ENCODE measurements at regions not wholly inside any gene's neighbourhood (a gene's known extent, or its start where the extent isn't known, plus 50 kb on each side); places are given as distances from the start of the nearest gene placed in this dataset.

DNA sequence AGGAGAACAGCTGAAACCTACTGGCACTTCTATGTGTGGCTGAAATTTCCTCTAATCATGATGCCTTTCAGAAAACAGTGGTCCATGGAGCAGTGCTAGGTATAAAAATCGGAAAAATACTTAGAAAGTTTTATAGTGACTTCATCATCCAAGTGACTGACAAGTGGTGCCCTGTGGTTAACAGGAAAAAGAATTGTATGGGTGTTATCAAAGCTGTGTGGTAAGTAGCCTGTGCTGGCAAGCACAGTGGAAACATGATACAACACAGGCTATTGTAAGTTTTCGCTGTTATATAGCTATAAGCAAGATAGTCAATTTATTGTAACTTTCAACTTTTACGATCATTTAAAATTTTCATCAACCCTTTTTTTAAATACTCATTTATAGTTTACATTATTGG lies 1599.7 kb upstream of the ZEB2 start:
- no peak for DNase-seq
- no peak for ATAC-seq
- H3K36me3 Mint-ChIP-seq (ENCODE audit: low read depth), result no peaks in the 10 kb centered on the region
- no peaks in the 10 kb centered on the region for H3K27me3 Mint-ChIP-seq
- H3K4me1 Mint-ChIP-seq, result no peaks in the 10 kb centered on the region
- H3K9me3 ChIP-seq (ENCODE audit: control insufficient read depth, low read length, poor library complexity, severe bottlenecking), result no peaks in the 10 kb centered on the region
- no peak overlapping the region for H3K4me3 Mint-ChIP-seq
- H3K27ac Mint-ChIP-seq, result no peak overlapping the region

DNA sequence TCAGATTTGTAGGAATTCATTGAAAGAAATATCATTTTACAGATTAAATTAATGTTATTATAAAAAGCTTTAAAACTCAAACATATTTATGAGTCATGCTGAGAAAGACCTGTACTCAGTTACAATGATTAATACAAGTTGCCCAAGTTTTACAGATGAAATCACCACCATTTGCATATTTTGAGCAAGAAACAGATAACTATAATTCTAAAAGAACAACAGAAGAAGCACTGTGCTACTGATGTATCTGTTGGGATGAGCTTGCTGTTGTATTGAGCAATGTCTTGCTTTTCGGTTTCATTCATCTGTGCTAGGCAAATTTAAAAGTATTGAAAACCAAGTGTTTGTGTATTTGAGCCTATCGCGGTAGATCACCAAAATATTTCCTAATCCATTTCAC lies 1589.1 kb upstream of the ZEB2 start:
- H3K27ac Mint-ChIP-seq, result no peak overlapping the region
- no peaks in the 10 kb centered on the region for H3K9me3 ChIP-seq (ENCODE audit: control insufficient read depth, low read length, poor library complexity, severe bottlenecking)
- H3K36me3 Mint-ChIP-seq (ENCODE audit: low read depth), result no peaks in the 10 kb centered on the region
- no peak overlapping the region for H3K4me3 Mint-ChIP-seq
- DNase-seq, result no peak
- no peaks in the 10 kb centered on the region for H3K27me3 Mint-ChIP-seq
- ATAC-seq, result no peak
- no peaks in the 10 kb centered on the region for H3K4me1 Mint-ChIP-seq

DNA sequence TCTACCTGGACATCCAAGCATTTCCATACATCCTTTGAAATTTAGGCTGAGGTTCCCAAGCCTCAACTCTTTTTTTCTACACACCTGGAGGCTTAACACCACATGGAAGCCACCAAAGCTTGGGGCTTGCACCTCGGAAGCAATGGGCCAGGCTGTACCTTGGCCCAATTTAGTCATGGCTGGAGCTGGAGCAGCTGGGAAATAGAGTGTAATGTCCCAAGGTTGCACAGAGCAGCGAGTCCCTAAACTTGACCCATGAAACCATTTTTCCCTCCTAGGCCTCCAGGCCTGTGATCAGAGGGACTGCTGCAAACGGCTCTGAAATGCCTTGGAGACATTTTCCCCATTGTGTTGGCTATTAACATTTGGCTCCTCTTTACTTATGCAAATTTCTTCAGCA lies 1574.3 kb upstream of the ZEB2 start:
- no peak for ATAC-seq
- H3K4me1 Mint-ChIP-seq, result no peaks in the 10 kb centered on the region
- H3K4me3 Mint-ChIP-seq, result no peak overlapping the region

DNA sequence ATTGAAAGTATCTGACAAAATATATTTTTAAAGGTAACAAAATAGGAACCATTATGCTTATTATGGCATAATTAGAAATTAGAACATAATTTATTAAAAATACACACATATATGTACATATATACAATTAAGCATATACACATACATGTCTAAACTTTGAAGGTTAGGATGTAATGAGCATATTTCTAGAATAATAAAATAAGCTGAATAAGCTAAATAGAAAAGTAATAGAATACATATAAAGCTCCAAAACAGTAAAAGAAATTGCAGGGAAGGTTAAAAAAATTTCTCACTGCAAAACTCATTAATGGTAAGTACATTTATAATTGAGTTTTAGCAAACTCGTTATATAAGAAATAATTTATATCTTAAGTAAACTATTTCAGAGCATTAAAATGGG lies 1561.5 kb upstream of the ZEB2 start:
- H3K27ac Mint-ChIP-seq, result no peak overlapping the region

More for the DNA sequence above, 1574.3 kb upstream of the ZEB2 start:
- H3K27me3 Mint-ChIP-seq, result no peaks in the 10 kb centered on the region
- H3K9me3 ChIP-seq (ENCODE audit: control insufficient read depth, low read length, poor library complexity, severe bottlenecking), result no peaks in the 10 kb centered on the region
- no peak overlapping the region for H3K27ac Mint-ChIP-seq
- H3K36me3 Mint-ChIP-seq (ENCODE audit: low read depth), result no peaks in the 10 kb centered on the region
- no peak for DNase-seq

DNA sequence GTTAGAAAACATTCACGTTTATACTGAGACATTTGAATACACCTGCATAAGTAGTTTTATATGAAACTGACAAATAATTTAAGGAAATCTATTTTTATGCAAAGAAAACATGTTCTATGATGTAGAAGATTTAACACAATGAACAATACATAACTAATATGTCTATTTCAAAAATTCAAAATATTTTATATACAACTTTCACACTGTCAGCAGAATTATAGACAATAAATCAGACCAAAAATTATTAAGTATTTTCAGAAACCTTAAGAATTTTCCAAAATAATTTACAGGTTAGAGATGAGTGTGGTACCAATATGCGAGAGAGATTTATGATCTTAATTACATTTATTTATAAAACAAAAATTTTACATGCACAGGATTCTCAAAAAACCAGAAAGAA lies 1561.0 kb upstream of the ZEB2 start:
- Mint-ChIP-seq H3K27me3 (no peaks in the 10 kb centered on the region), H3K36me3 (ENCODE audit: low read depth) (no peaks in the 10 kb centered on the region), H3K27ac (no peak overlapping the region), H3K4me1 (no peaks in the 10 kb centered on the region), H3K4me3 (no peak overlapping the region)
- DNase-seq, result no peak
- ATAC-seq, result no peak
- no peaks in the 10 kb centered on the region for H3K9me3 ChIP-seq (ENCODE audit: control insufficient read depth, low read length, poor library complexity, severe bottlenecking)

More for the DNA sequence above, 1561.5 kb upstream of the ZEB2 start:
- no peaks in the 10 kb centered on the region for H3K36me3 Mint-ChIP-seq (ENCODE audit: low read depth)
- no peaks in the 10 kb centered on the region for H3K4me1 Mint-ChIP-seq
- DNase-seq (no peak), ATAC-seq (no peak)
- H3K4me3 Mint-ChIP-seq, result no peak overlapping the region
- no peaks in the 10 kb centered on the region for H3K27me3 Mint-ChIP-seq
- H3K9me3 ChIP-seq (ENCODE audit: control insufficient read depth, low read length, poor library complexity, severe bottlenecking), result no peaks in the 10 kb centered on the region

DNA sequence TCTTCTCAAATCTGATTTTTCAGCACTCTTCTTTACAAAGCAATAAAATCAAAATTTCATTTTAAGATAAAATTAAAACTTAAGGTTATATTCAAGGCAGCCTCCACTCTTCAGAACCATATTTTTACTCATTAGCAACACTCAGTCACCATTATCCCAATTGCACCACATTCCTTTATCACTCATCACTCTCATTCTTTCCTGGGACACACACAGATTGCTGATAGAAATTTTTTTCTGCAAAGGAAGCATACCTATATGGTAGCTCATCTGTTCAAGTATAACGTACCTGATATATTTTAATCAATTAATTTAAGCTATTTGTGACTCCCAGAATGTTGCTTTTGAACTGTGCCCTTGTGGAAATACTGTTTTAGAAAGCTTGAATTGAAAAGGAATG lies 1559.3 kb upstream of the ZEB2 start:
- H3K27ac Mint-ChIP-seq, result no peak overlapping the region
- DNase-seq, result no peak
- no peaks in the 10 kb centered on the region for H3K9me3 ChIP-seq (ENCODE audit: control insufficient read depth, low read length, poor library complexity, severe bottlenecking)
- no peak for ATAC-seq
- no peak overlapping the region for H3K4me3 Mint-ChIP-seq
- H3K36me3 Mint-ChIP-seq (ENCODE audit: low read depth), result no peaks in the 10 kb centered on the region
- no peaks in the 10 kb centered on the region for H3K27me3 Mint-ChIP-seq
- no peaks in the 10 kb centered on the region for H3K4me1 Mint-ChIP-seq

DNA sequence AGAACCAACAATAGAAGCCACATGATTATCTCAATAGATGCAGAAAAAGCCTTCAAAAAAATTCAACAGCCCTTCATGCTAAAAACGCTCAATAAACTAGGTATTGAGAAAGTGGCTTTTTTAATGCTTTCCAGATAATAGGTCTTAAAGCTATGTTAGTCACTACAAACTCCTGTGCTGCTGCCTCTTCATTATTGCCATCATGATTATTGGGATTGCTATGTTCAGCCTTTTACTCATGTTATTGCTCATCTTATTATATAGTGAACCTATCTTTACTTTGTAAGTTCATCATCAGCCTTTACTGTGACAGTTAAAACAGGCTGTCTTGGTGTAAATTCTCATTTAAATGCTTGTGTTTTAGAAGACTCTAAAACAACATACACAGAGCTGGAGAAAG lies 1557.2 kb upstream of the ZEB2 start:
- H3K9me3 ChIP-seq (ENCODE audit: control insufficient read depth, low read length, poor library complexity, severe bottlenecking), result no peaks in the 10 kb centered on the region
- ATAC-seq, result no peak
- H3K4me1 Mint-ChIP-seq, result no peaks in the 10 kb centered on the region
- H3K36me3 Mint-ChIP-seq (ENCODE audit: low read depth), result no peaks in the 10 kb centered on the region
- no peak overlapping the region for H3K4me3 Mint-ChIP-seq
- H3K27ac Mint-ChIP-seq, result no peak overlapping the region
- no peaks in the 10 kb centered on the region for H3K27me3 Mint-ChIP-seq
- no peak for DNase-seq

DNA sequence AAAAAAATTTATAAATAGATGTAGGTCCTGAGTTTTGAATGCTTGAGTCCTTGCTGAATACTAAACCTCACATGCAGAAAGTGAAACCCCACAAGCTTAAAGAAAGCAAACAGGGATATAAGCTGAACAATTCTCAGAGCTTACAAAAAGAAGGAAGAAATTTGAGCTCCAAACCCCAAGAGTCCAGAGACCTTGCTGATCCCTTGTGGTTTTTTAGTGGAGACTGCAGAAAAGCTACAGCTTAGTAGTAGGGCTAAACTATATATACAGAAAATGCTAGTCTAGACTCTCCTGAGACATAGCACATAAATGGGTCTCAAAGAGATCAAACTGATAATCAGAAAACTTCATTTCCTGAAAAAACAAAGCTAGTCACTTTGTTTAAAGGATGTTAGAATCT lies 1548.1 kb upstream of the ZEB2 start:
- Mint-ChIP-seq H3K4me3 (no peak overlapping the region), H3K4me1 (no peaks in the 10 kb centered on the region), H3K27me3 (no peaks in the 10 kb centered on the region), H3K27ac (no peak overlapping the region), H3K36me3 (ENCODE audit: low read depth) (no peaks in the 10 kb centered on the region)
- H3K9me3 ChIP-seq (ENCODE audit: control insufficient read depth, low read length, poor library complexity, severe bottlenecking), result no peaks in the 10 kb centered on the region
- DNase-seq, result no peak
- no peak for ATAC-seq

DNA sequence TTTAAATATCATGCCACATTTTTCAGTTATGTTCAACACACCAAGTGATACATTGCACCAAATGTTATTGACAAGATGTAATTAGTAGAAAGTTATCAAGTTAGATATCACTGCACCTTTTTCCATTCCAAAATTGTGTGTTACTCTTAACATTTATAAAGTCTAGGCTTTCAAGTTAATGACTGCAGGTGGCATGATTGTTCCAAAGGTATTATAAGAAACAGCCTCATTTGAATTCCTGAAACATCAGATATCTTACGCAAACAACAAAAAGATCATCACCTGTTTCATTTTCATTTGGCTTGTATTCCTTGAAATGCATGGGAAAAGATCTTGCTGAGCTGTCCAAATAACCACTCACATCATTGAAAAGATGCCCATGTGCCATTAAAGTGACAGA lies 1528.2 kb upstream of the ZEB2 start:
- no peaks in the 10 kb centered on the region for H3K9me3 ChIP-seq (ENCODE audit: control insufficient read depth, low read length, poor library complexity, severe bottlenecking)
- Mint-ChIP-seq H3K4me3 (no peak overlapping the region), H3K27ac (no peak overlapping the region), H3K36me3 (ENCODE audit: low read depth) (no peaks in the 10 kb centered on the region), H3K4me1 (no peaks in the 10 kb centered on the region), H3K27me3 (no peaks in the 10 kb centered on the region)
- ATAC-seq (no peak), DNase-seq (no peak)

DNA sequence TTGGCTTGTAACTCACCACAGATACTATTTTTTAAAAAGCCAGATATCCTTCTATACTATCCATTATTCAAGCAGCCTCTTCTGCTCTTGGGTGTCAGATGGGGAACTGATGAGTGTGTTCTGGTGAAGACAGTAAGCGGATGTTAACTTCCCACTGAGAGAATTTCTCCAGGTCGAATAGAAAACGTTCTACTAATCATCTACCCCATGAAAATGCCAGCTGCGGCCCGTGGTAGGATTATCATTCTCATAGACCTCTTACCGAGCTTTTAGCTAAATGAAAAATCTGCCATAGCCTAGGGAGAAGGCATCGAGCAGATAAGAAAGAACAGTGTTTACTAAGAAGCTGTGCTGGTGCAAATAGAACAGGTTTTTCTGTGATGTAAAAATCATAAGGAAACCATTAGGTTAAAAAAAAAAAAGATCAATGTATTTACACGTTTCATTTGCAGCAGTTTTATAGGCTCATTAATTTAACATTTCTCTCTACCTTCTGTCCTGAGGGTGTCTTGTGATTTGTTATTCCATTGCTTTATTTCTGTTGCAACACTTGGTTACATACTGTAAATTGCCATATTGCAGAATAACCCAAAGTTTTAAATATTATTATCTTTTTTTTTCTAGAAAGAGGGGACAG lies 1521.5 kb upstream of the ZEB2 start:
- Mint-ChIP-seq H3K27me3 (no peaks in the 10 kb centered on the region), H3K36me3 (ENCODE audit: low read depth) (no peaks in the 10 kb centered on the region), H3K27ac (no peak overlapping the region), H3K4me1 (no peaks in the 10 kb centered on the region), H3K4me3 (no peak overlapping the region)
- no peaks in the 10 kb centered on the region for H3K9me3 ChIP-seq (ENCODE audit: control insufficient read depth, low read length, poor library complexity, severe bottlenecking)
- DNase-seq, result no peak
- no peak for ATAC-seq

DNA sequence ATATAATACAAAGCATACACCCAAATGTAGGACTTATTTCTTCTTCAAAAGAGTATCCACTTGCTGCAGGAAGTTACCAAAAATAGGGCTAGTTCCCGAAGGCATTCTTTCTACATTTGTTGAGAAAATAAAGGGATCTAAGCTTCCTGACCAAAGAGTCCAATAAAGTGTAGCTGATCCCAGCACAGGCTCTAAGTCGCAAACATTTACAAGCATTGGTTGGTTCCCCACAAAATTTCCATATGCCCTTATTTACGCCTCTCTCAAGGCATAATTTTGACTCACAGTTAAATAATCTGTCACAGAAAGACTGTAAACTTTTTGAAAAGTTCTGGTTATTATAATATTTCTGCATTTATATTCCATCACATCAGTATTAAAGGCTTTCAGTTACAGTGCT lies 1520.1 kb upstream of the ZEB2 start:
- Mint-ChIP-seq H3K36me3 (ENCODE audit: low read depth) (no peaks in the 10 kb centered on the region), H3K4me3 (no peak overlapping the region), H3K27ac (no peak overlapping the region), H3K4me1 (no peaks in the 10 kb centered on the region), H3K27me3 (no peaks in the 10 kb centered on the region)
- ATAC-seq (no peak), DNase-seq (no peak)
- H3K9me3 ChIP-seq (ENCODE audit: control insufficient read depth, low read length, poor library complexity, severe bottlenecking), result no peaks in the 10 kb centered on the region

DNA sequence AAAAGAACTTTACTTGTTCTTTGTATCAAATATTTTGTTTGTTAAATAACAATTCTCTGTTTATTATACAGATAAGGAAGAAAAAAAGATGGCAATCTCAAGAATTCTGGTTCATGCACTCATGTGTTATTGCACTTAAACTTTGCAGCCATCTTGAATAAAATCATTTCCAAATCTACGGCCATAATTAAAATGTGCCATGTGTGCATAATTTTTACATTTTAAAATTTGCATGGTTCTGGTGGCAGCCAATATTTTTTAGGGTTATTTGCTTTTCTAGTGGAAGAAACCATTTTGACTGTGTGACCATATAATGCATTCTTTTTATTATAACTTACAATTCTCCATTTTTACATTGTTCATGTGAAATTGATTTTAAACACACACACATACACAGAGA lies 1518.1 kb upstream of the ZEB2 start:
- no peak overlapping the region for H3K4me3 Mint-ChIP-seq
- H3K36me3 Mint-ChIP-seq (ENCODE audit: low read depth), result no peaks in the 10 kb centered on the region
- no peaks in the 10 kb centered on the region for H3K27me3 Mint-ChIP-seq
- H3K4me1 Mint-ChIP-seq, result no peaks in the 10 kb centered on the region
- H3K9me3 ChIP-seq (ENCODE audit: control insufficient read depth, low read length, poor library complexity, severe bottlenecking), result no peaks in the 10 kb centered on the region
- ATAC-seq (no peak), DNase-seq (no peak)
- H3K27ac Mint-ChIP-seq, result no peak overlapping the region

DNA sequence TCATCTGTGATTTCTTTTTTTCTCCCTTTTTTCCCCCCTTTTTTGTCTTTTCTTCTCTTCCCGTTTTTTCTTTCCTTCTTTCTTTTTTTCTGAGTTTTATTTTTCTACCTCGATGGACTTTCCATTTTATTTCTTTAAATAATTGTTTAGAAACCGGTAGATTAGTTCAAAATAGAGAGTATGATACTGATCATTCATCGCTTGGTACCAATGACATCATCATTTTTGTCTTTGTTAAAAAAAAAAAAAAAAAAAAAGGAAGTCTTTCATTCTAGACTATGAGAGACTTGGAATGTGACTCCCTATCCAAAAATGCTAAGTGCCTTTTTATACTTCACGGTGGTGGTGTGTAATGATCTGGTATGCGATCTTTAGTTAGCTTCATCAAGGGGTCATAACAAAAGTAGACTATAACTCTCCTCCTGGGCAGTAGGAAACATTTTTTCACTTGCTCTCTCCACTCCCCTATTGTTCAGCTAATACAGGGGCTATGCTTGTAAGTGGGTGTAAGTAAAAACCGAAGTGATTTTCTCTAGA lies 1517.5 kb upstream of the ZEB2 start:
- H3K36me3 Mint-ChIP-seq (ENCODE audit: low read depth), result no peaks in the 10 kb centered on the region
- H3K9me3 ChIP-seq (ENCODE audit: control insufficient read depth, low read length, poor library complexity, severe bottlenecking), result no peaks in the 10 kb centered on the region
- DNase-seq (no peak), ATAC-seq (no peak)
- no peak overlapping the region for H3K27ac Mint-ChIP-seq
- no peak overlapping the region for H3K4me3 Mint-ChIP-seq
- H3K27me3 Mint-ChIP-seq, result no peaks in the 10 kb centered on the region
- no peaks in the 10 kb centered on the region for H3K4me1 Mint-ChIP-seq

DNA sequence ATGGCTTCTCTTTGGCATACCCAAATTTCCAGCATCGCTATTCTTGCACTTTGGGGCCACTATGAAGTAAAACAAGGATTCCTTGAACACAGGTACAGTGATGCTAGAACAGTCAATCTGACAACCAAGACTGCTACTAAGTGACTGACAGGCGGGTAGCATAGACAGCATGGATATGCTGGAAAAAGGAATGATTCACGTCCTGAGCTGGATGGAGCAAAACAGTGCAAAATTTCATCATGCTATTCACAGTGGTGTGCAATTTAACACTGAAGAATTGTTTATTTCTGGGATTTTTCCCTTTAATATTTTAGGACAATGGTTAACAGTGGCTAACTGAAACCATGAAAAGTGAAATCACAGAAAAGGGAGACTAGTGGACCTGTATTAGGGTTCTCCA lies 1511.2 kb upstream of the ZEB2 start:
- Mint-ChIP-seq H3K36me3 (ENCODE audit: low read depth) (no peaks in the 10 kb centered on the region), H3K4me1 (no peaks in the 10 kb centered on the region), H3K27ac (no peak overlapping the region), H3K27me3 (no peaks in the 10 kb centered on the region), H3K4me3 (no peak overlapping the region)
- ATAC-seq (no peak), DNase-seq (no peak)
- H3K9me3 ChIP-seq (ENCODE audit: control insufficient read depth, low read length, poor library complexity, severe bottlenecking), result no peaks in the 10 kb centered on the region
